ENCODE measurements at regions not wholly inside any gene's neighbourhood (a gene's known extent, or its start where the extent isn't known, plus 50 kb on each side); places are given as distances from the start of the nearest gene placed in this dataset.

GRCh38 chr12:114938487-114939210 lies 254.7 kb upstream of the TBX3 start:
- no peak for TF ChIP-seq EZH2phosphoT487 (IDR thresholded peaks at IDR 0.05; ENCODE audit: low read depth, severe bottlenecking, unreplicated experiment)
- TF ChIP-seq EZH2 (IDR thresholded peaks at IDR 0.05; ENCODE audit: borderline replicate concordance) = no peak
- no peak for TF ChIP-seq CTCF (IDR thresholded peaks at IDR 0.05; ENCODE audit: poor library complexity)
- Histone ChIP-seq H3K9me3 (ENCODE audit: low read depth) (no peaks in the 10 kb centered on the region), H3K4me2 (no peak overlapping the region), H3K36me3 (replicated peaks; ENCODE audit: insufficient read depth, low read depth) (no peaks in the 10 kb centered on the region), H3K9me2 (replicated peaks; ENCODE audit: insufficient read depth) (no peaks in the 10 kb centered on the region), H3K4me1 (ENCODE audit: insufficient read depth) (no peaks in the 10 kb centered on the region), H2AFZ (no peak overlapping the region), H4K20me1 (ENCODE audit: insufficient read depth, poor library complexity, severe bottlenecking) (no peaks in the 10 kb centered on the region), H3K4me3 (no peak overlapping the region), H3K27me3 (no peaks in the 10 kb centered on the region), H3K79me2 (no peaks in the 10 kb centered on the region), H3K27ac (no peak overlapping the region)
- 85% methylated on average over 18 of the region's 18 CpGs for WGBS (ENCODE audit: low lambda C conversion rate, missing lambda C conversion rate)
- no peak for DNase-seq (ENCODE audit: low spot score)

GRCh38 chr12:114936148-114937079 lies 252.4 kb upstream of the TBX3 start:
- H2AFZ ChIP-seq = no peak overlapping the region
- H3K27ac ChIP-seq = no peak overlapping the region
- H3K4me1 ChIP-seq (ENCODE audit: insufficient read depth) = no peaks in the 10 kb centered on the region
- WGBS (ENCODE audit: low lambda C conversion rate, missing lambda C conversion rate) = 68% methylated on average over 11 of the region's 11 CpGs
- no peaks in the 10 kb centered on the region for H3K36me3 ChIP-seq (replicated peaks; ENCODE audit: insufficient read depth, low read depth)
- no peak overlapping the region for H3K4me2 ChIP-seq
- no peaks in the 10 kb centered on the region for H3K27me3 ChIP-seq
- H3K9me3 ChIP-seq (ENCODE audit: low read depth) = no peaks in the 10 kb centered on the region
- no peaks in the 10 kb centered on the region for H3K9me2 ChIP-seq (replicated peaks; ENCODE audit: insufficient read depth)
- no peaks in the 10 kb centered on the region for H4K20me1 ChIP-seq (ENCODE audit: insufficient read depth, poor library complexity, severe bottlenecking)
- no peaks in the 10 kb centered on the region for H3K79me2 ChIP-seq
- TF ChIP-seq CTCF (IDR thresholded peaks at IDR 0.05; ENCODE audit: poor library complexity) (no peak), EZH2phosphoT487 (IDR thresholded peaks at IDR 0.05; ENCODE audit: low read depth, severe bottlenecking, unreplicated experiment) (no peak), EZH2 (IDR thresholded peaks at IDR 0.05; ENCODE audit: borderline replicate concordance) (no peak)
- no peak for DNase-seq (ENCODE audit: low spot score)
- H3K4me3 ChIP-seq = no peak overlapping the region

- no peaks in the 10 kb centered on the region for H4K20me1 ChIP-seq (ENCODE audit: insufficient read depth, poor library complexity, severe bottlenecking)
- no peaks in the 10 kb centered on the region for H3K9me3 ChIP-seq (ENCODE audit: low read depth)
- no peak for DNase-seq (ENCODE audit: low spot score)
- H3K4me2 ChIP-seq = no peak overlapping the region
- H3K9me2 ChIP-seq (replicated peaks; ENCODE audit: insufficient read depth) = no peaks in the 10 kb centered on the region
- 95% methylated on average over 2 of the region's 2 CpGs for WGBS (ENCODE audit: low lambda C conversion rate, missing lambda C conversion rate)
- no peak overlapping the region for H3K27ac ChIP-seq
- H3K36me3 ChIP-seq (replicated peaks; ENCODE audit: insufficient read depth, low read depth) = no peaks in the 10 kb centered on the region
- TF ChIP-seq EZH2 (IDR thresholded peaks at IDR 0.05; ENCODE audit: borderline replicate concordance) (no peak), CTCF (IDR thresholded peaks at IDR 0.05; ENCODE audit: poor library complexity) (no peak), EZH2phosphoT487 (IDR thresholded peaks at IDR 0.05; ENCODE audit: low read depth, severe bottlenecking, unreplicated experiment) (no peak)
- H2AFZ ChIP-seq = no peak overlapping the region
- H3K27me3 ChIP-seq = no peaks in the 10 kb centered on the region
- H3K79me2 ChIP-seq = no peaks in the 10 kb centered on the region
- no peaks in the 10 kb centered on the region for H3K4me1 ChIP-seq (ENCODE audit: insufficient read depth)
- H3K4me3 ChIP-seq = no peak overlapping the region
Measured at GRCh38 chr12:114935658-114936057, 251.7 kb upstream of the TBX3 start.

All from hepatocyte (in vitro differentiated cells).